HG02623 (cell line): ENCODE measurements at regions not wholly inside any gene's neighbourhood (a gene's known extent, or its start where the extent isn't known, plus 50 kb on each side); places are given as distances from the start of the nearest gene placed in this dataset.
"Not testable (repeated sequence)": the region's sequence is repeated elsewhere in the genome, so short reads cannot be mapped to it uniquely, and the experiment has no call there.

Source experiments
- ATAC-seq: cut with Tn5 transposase; IDR thresholded peaks from one replicate; pipeline ENCODE4 v1.9.1; 2021; ENCODE audit warnings: moderate library complexity; ENCODE audit not compliant: unreplicated experiment

DNA sequence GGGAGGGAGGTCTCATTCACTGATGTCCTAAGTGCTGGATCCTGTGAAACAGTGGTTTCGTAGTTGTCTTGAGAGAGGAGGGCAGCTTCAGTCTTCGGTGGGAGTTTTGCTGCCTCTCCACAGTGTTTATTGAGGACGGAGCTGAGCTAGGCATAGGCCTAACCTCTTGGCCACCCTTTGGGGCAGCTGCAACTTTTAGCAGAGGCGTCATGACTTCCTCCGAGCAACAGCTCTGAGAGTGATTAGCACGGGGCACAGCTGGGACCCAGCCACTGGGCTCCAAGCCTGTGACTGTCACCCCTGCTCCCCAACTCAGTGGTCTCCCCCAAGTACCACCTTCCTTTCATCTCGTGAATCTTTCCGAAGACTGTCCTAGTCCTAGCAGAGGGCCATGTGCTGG is 139.9 kb upstream of the NCOR2 start:
- ATAC-seq = no peak

DNA sequence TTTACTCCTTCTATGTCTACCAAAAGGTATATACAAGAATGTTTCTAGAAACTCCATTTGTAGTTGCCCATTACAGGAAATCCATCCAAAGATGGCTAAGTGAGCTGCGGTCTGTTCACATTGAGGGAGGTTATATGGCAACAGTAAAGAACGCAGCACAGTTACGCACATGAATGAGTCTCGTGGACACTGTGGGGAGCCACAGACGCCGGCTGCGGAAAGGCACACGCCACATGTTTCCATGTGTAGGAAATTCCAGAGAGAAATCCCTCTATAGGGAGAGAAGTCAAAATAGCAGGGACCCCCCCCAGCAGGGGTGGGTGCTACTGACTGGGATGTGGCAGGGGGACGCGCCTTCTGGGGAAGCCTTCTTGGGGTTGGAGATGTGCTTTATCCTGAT is 139.0 kb upstream of the NCOR2 start:
- ATAC-seq = no peak

DNA sequence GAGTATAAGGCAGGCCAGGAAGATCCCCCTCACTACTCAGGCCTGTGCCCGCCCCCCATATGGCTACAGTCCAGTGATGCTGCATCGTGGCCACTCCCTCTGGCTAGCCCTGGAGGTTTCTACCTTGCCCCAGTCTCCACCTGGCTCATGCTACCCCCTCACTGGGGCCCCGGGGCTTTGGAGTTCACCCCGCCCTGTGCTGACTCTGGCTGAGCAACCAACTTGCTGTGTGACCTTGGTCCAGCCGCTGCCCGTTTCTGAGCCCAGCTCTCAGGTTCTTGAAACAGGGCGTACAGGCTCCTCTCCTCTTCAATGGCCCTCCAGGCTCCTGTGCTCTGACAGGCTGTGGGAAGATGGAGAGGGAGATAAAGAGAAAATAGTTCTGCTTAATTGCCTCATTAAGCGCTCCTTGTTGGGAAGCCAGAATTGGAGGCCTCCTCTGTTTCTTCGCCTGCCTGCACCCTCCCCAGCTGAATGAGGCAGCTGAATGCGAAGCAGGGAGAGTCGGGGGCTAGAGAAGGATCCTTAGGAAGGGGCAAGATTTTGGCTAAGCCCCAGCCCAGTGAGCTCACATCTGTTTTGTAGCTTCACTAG is 138.2 kb upstream of the NCOR2 start:
- no peak for ATAC-seq

DNA sequence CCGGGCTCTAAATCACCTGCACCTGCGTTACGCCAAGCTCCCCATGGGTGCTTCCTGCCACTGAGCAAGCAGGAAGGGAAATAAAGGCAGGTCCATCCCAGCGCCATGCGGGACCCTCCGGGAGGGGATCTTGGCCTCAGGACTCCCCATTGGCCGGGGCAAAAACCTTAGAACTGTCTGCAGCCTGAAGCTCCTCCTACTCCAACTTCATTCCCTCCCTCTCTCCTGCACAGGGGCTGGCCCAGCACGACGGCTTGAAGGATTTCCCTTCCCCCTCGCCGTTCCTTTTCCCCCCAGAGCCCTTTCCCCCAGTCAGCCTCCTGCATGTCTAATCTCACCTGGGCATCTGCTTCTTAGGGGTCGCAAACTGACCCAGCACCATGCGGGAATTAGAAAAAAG is 137.2 kb upstream of the NCOR2 start:
- no peak for ATAC-seq

DNA sequence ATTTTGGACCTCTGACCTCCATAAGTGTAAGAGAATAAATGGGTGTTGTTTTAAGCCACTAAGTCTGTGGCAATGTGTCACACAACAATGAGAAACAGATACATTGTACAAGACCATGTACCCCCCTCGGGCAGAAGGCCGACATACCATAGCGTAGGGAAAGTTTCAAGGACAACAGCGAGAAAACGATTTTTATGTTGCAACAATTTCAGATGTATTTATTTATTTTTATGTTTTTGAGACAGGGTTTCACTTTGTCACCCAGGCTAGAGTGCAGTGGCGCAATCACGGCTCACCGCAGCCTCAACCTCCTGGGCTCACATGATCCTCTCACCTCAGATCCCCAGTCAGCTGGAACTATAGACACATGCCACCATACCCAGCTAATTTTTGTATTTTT is 136.4 kb upstream of the NCOR2 start:
- ATAC-seq = no peak

DNA sequence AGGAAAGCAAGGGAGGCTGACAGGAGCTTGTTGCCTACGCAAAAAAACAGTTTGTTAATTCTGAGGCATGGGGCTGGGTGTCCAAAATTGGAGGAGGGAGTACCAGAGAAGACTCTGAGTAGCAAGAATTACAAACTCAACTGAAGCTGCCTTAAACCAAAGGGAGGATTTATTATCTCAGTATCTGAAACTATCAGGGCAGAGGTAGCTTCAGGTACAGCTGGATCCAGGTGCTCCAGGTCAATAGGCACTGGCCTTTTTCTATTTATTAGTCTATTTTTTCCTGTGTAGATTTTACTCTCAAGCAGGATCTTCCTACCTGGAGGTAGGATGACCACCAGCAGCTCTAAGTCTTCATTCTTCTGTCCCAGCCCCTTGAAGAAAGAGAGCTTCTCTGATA is 135.3 kb upstream of the NCOR2 start:
- no peak for ATAC-seq

DNA sequence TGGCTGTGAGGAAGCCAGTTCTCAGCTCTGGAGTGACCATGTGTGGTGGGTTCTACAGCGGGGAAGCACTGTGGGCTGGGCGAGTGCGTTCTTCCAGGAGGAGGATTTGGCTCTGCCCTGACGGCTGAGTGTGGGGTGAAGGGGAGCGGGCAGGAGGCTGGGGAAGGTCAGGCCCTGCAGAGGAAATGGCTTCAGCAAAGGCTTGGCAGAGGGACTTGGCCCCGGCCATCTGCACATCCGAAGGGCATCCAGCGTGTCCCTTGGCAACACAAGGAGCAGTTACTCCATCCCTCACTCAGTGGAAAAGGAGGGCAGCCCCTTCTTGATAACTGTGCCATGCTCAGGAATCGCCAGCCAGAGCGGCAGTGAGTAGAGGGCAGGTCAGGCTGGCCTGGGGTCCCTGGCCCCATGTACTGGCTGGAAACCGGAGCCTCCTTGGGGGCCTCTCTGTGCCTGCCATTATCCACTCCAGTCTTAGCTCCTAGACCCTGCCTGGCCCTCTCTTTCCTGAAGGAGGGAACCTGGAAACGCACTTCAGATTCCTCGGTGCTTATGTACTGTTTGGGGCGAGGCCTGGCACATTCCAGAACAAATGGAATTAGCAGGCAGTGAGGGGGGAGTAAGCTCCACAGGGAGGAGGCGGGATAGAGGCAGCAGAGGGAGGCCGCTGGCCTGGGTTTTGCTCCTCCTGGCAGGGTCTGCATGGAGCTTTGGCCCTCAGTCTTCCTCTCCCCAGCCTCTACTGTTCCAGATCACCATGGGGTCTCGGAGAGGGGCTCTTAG is 133.6 kb upstream of the NCOR2 start:
- no peak for ATAC-seq

DNA sequence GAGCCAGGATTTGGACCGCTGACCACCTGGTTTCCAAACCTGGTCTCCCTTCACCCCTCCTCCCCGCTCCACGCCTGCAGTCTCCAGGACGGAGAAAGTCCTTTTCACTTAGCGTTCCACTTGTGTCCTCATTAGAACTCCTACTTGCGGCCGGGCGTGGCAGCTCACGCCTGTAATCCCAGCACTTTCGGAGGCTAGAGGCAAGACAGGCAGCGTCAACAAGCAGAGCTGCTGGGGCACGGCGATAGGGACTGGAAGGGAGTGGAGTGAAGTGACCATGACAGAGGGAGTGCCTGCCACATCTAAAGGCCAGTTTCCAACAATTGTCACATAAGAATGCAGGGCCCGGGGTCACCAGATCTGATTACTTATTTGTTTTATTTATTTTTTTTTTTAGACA is 132.5 kb upstream of the NCOR2 start:
- no peak for ATAC-seq

DNA sequence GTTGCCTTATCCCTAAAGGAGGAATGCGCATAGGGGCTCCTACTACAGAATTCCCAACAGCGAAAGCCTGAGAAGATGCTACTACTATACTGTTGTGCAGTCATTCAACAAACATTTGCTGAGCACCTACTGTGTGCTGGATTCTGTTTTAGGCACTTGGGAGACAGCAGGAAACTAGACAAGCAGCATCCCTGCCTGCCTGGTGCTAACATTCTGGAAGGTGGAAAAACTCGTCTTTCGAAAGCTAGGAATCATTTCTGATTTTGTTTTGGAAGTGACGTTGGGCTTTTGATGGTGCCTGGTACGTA is 131.5 kb upstream of the NCOR2 start:
- ATAC-seq = no peak

DNA sequence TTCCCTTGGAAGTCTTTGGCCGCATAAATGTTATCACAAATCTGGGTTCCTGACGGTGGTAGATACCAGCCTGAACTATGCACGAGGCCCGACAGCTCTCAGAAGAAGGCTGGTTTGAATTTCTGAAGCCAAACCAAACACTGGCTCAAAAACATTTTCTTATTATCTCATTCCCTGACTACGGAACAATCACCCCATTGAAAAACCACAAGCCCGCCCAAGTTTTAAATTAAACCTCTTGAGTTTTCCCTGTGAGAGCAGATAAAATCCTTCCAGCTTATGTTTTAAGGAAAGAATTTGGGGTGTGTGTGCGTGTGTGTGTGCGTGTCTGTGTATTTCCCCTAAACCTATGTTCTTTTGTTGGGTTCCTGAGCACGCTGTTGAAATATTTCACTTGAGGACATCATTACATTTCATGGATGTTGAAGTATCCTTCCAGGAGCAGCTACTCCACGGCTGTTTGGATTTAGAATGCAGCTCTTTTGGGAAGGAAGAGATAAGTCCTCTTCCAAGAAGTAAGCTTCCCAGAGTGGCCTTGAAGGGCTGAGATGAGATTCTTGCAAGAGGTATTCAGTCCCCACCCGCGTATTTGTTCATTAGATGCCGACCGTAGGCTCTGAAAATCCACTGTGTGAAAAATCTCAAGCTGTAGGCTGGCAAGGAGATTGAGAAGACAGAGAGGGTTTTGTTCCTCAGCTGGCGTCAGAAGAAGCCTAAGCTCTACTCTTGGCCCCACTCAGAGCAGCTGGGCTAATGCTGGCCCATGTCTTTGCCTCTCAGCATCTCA is 131.0 kb upstream of the NCOR2 start:
- no peak for ATAC-seq

DNA sequence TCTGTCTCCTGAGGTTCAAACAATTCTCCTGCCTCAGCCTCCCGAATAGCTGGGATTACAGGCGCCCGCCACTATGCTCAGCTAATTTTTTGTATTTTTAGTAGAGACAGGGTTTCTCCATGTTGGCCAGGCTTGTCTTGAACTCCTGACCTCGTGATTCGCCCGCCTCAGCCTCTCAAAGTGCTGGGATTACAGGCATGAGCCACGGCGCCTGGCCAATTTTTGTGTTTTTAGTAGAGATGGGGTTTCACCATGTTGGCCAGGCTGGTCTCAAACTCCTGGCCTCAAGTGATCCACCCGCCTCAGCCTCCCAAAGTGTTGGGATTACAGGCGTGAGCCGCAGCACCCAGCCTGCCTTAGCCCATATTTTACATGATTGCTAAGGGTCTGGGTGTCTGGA is 130.3 kb upstream of the NCOR2 start:
- not testable (repeated sequence) for ATAC-seq

DNA sequence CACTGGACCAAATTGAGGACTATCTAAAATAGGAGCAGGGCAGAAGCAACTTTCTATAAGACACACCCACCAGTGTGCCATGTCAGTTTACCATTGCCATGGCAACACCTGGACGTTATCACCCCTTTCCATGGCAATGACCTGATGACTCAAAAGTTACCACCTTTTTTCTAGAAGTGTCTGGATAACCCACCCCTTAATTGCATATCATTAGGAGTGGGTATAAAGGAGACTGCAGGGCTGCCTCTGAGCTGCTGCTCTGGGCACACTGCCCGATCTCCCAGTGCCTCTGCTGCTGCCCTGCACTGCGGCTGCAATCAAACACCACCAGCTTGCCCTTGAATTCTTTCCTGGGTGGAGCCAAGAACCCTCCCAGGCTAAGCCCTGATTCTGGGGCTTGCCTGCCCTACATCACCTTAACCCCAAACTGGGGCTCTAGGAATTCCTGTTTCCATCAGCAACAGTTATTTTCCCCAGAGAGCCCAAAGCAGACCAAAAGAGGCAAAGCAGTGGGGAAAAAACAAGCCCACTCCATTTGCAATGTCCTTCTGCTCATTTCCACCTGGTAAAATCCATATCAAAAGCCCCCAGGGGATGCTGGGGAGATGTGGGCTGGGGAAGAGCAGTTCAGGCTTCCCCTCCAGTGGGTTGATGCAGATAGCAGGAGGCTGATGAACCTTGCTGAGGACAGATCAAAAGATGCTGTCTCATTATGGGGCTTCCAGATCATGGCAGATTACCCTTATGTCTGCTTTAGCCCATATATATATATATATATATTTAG is 129.5 kb upstream of the NCOR2 start:
- ATAC-seq = no peak

DNA sequence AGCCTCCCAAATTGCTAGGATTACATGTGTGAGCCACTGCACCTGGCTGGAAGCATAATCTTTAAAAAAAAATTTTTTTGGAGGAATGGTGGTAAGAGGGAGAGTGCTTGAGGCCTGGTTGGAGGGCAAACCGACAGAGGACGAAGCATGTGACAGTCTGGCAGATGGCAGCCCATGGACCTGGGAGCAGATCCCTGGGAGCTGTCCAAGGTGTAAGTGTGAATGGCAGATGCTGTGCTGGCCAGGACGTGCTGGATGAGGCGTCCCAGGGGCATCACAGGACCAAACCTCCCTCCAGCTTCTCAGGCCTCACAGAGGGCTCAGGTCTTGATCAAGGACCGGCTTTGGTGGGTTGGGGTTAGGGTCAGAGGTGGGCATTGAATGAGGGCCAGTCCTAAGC is 128.4 kb upstream of the NCOR2 start:
- ATAC-seq = no peak

DNA sequence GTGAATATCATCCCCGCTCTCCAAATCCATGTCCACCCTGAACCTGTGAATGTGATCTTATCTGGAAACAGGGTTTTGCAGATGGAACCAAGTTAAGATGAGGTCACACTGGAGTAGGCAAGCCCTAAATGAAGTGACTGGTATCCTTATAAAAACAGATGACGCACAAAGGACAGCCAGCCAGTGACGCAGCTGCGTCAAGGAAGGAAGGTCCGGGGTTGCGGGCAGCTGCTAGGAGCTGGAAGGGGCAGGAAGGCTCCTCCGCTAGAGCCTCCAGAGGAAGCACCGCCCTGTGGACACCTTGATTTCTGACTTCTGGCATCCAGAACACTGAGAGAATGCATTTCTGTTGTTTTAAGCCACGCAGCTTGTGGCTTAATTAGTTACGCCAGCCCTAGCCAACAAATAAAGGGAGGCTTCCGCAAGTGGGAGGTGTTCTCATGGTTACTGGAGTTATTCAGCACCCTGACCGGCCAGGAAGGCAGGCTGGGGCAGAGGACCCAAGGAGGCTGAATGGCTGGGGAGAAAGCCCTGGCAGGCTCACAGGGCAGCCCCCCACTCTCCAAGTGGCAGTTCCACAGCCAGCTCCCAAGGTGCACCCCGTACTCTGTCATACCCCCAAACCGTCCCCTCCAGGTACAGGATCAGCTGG is 127.6 kb upstream of the NCOR2 start:
- ATAC-seq = no peak

DNA sequence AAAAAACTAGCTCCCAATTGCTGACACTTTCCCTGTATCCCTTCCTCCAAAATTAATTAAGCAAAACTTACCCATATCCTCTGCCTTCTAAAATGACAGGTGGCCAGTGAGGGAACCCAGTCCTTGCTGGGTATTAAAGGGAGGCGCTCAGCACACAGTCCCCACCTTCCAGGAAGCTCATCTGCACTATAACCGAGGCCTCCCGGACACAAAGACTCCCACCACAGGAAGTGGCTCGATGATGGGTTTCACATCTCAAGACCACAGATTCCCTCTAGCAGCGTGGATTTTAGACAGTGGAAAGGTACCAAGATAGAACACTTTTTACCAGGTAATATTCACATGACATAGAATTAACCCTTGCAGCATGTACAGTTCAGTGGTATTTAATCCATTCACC is 126.8 kb upstream of the NCOR2 start:
- ATAC-seq = no peak

DNA sequence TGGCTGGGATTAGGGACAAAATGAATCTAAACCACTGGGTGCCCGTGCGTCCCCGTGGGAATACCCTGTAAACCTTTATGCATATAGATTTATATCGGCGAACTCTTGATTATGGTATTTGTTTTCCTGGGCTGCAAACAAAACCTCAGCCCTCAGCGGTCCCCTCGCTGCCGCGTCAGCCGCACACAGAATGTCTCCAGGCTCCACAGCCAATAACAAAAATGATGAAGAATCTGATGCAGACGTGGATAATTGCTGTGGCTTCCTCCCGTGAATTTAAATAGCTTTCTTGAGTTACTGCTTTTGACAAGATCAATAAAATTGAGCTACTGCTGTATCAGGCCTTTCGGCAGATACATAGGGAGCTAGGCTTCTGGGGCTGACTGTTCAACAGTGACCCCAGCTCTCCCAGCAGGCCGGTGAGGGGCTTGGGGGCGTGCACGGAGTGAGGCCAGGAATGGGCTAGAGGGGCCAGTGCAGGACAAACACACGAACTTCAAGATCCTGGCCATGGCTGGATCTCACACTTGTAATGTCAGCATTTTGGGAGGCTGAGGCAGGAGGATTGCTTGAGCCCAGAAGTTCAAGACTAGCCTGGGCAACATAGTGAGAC is 125.8 kb upstream of the NCOR2 start:
- no peak for ATAC-seq

DNA sequence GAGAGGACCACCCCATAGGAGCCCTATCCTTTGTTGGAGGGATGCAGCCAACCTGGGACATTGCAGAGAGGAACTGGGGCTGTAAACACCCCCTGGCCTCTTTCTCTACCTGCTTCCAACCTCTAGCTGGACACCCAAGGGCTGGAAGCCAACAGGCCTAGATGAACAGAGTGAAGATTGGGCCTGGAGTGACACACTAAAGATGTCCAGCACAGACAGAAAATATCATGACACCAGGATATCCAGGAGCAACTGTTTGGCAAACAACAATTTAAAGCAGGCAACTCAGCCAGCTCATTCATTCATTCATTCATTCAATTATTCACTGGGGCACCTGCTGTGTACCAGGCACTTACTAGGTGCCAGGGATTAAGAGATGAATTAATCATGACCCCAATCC is 125.0 kb upstream of the NCOR2 start:
- no peak for ATAC-seq

DNA sequence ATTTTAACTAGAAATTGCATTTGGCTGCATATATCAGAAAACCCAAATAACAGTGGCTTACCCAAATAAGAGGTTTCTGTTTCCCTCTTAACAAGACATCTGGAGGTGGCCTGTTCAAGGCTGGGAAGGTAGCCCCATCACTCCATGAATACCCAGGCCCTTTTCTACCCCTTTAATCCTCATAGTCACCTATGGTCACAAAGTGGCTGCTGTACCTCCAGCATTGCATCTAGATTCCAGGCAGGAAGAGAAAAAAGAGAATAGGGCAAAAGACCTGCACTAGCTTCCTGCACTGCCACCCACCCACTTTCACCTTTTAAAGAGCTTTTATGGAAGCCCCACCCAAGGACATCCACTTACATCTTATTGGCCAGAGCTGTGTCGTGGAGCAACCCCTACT is 124.0 kb upstream of the NCOR2 start:
- no peak for ATAC-seq

DNA sequence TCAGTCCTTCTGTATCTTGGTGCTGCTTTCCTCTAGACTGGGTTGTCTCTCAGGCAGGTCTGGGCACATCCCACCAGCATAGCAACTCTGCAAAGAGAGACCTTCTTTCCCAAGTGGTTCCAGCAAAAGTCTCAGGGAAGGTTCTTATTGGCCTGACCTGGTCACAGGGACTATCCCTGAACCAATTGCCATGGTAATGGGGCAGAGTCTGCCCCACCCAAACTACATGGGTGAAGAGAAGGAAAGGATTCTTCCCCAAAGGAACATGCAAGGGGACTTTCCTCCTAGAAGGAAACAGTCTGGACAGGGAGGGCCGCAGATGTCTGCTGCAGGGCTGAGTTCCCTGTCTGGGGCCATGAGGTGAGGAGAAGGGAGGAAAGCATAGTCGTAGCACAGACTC is 122.2 kb upstream of the NCOR2 start:
- no peak for ATAC-seq

DNA sequence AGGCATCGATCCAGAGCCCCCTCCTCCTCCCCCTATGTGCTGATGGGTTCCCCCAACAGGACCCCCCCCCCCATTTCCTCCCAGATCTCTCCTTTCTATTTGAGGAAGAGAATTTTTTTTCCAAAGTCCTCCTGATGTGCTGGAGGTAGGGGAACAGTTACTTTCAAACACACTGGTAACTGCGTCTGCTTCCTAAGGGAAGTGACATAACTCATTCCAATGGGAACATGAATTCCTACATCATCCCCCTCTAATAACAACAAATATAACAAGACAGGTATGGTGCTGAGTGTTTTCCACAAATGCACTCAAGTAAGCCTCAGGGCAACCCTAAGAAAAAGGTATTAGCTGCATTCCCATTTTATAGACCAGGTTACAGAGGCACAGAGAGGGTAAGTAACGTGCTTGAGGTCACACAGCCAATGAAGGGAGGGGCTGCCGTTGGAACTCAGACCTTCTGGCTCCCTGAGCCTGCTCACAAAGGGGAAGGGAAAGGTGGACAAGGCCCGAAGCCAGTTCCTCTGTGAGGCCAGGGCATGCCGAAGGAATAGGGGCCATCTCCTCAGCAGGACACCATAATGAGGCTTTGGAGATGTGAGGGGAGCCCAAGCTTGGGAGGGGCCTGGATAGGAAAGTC is 121.1 kb upstream of the NCOR2 start:
- no peak for ATAC-seq
